ENCODE measurements at regions not wholly inside any gene's neighbourhood (a gene's known extent, or its start where the extent isn't known, plus 50 kb on each side); places are given as distances from the start of the nearest gene placed in this dataset.

DNA sequence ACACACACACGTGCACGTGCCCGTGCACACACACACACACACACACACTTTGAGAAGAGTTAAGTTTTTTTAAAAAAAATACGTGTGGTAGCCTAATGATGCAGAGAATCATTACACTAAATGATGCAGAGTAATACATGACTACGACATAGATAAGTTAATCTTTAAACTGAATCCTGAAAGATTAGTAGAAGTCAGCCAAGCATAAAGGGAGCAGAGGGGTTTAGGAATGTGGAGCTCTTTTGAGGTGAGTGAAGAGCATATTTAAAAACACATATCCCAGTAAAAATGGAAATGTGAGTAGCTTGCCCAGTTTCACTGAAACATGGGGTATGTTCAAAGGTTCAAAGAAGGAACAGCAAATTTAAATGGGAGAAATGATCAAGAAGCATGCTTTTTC is 61.3 kb upstream of the TYRP1 start:
- no peak for DNase-seq (ENCODE audit: low read depth in 1 of 2, low spot score in 1 of 2)
- H3K4me1 ChIP-seq (ENCODE audit: low read depth) = no peaks in the 10 kb centered on the region
- H3K4me3 ChIP-seq = no peak overlapping the region
- H3K36me3 ChIP-seq = no peaks in the 10 kb centered on the region
- TF ChIP-seq, protein P1, sequence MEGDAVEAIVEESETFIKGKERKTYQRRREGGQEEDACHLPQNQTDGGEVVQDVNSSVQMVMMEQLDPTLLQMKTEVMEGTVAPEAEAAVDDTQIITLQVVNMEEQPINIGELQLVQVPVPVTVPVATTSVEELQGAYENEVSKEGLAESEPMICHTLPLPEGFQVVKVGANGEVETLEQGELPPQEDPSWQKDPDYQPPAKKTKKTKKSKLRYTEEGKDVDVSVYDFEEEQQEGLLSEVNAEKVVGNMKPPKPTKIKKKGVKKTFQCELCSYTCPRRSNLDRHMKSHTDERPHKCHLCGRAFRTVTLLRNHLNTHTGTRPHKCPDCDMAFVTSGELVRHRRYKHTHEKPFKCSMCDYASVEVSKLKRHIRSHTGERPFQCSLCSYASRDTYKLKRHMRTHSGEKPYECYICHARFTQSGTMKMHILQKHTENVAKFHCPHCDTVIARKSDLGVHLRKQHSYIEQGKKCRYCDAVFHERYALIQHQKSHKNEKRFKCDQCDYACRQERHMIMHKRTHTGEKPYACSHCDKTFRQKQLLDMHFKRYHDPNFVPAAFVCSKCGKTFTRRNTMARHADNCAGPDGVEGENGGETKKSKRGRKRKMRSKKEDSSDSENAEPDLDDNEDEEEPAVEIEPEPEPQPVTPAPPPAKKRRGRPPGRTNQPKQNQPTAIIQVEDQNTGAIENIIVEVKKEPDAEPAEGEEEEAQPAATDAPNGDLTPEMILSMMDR (IDR thresholded peaks at IDR 0.05; ENCODE audit: low read depth, low read length) = no peak
- no peak overlapping the region for H3K27ac ChIP-seq
- no peaks in the 10 kb centered on the region for H3K9me3 ChIP-seq (ENCODE audit: low read depth)
- H3K27me3 ChIP-seq = no peaks in the 10 kb centered on the region

DNA sequence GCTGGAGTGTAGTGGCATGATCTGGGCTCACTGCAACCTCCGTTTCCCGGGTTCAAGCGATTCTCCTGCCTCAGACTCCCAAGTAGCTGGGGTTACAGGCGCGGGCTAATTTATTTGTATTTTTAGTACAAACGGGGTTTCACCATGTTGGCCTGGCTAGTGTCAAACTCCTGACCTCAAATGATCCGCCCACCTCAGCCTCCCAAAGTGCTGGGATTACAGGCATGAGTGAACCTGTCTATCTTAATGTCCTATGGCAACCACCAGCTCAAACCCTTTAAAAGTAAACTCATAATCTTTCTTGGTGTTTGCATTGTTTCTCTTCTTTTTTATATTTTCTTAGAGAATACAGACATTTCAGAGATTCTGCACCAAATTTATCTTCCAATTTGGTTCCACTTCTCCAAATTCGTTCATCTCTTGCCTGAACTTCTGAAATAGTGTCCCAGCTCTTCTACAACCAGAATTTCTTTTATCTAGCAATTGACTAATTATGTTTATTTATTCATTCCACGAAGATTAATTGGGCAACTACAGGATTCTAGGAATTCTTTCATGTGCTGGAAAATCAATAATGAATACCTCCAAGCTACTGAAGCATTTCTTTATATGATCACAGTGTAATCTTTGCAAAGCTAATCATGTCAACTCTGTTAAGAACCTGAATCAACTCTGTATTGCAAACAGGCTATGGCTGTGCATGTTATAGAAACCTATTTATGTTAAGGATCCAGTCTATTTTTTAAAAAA is 60.0 kb upstream of the TYRP1 start:
- no peak overlapping the region for H3K27ac ChIP-seq
- TF ChIP-seq, protein P1 (IDR thresholded peaks at IDR 0.05; ENCODE audit: low read depth, low read length) = no peak
- no peak for DNase-seq (ENCODE audit: low read depth in 1 of 2, low spot score in 1 of 2)
- no peaks in the 10 kb centered on the region for H3K36me3 ChIP-seq
- H3K9me3 ChIP-seq (ENCODE audit: low read depth) = no peaks in the 10 kb centered on the region
- peaks cover 8% of the 10 kb centered on the region for H3K4me1 ChIP-seq (ENCODE audit: low read depth)
- no peak overlapping the region for H3K4me3 ChIP-seq
- no peaks in the 10 kb centered on the region for H3K27me3 ChIP-seq

DNA sequence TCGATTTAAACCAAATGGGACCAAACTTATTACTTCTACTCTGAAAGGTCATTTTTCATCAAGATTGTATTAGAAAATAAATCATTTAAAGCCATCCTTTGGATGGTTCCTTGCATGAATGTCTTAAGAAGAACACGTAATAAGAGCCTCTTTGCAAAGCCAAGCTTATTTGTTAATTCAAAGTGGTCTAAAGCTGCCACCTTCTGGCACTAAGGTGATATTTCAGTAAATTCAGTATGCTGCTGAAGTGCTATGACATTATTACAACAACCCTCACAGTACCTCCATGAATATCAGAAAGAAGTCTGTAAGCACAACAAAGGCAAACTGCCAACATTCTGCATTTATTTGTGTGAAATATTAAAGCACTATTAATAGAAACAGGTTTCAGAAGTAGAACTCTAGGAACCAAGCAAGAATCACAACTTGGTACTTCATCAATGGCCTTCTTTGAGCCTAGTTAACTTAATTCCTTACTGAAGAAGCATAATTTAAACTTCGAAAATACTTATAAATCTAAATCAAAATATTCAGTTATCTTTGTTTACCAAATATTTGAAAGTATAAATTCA is 53.1 kb upstream of the TYRP1 start:
- Histone ChIP-seq H3K36me3 (no peaks in the 10 kb centered on the region), H3K4me3 (no peak overlapping the region), H3K9me3 (ENCODE audit: low read depth) (no peaks in the 10 kb centered on the region), H3K27ac (no peak overlapping the region), H3K27me3 (no peaks in the 10 kb centered on the region), H3K4me1 (ENCODE audit: low read depth) (peaks cover 8% of the 10 kb centered on the region)
- TF ChIP-seq, protein P1 (IDR thresholded peaks at IDR 0.05; ENCODE audit: low read depth, low read length) = peak; percentile 57
- DNase-seq (ENCODE audit: low read depth in 1 of 2, low spot score in 1 of 2) = peak; percentile 63 to 81

DNA sequence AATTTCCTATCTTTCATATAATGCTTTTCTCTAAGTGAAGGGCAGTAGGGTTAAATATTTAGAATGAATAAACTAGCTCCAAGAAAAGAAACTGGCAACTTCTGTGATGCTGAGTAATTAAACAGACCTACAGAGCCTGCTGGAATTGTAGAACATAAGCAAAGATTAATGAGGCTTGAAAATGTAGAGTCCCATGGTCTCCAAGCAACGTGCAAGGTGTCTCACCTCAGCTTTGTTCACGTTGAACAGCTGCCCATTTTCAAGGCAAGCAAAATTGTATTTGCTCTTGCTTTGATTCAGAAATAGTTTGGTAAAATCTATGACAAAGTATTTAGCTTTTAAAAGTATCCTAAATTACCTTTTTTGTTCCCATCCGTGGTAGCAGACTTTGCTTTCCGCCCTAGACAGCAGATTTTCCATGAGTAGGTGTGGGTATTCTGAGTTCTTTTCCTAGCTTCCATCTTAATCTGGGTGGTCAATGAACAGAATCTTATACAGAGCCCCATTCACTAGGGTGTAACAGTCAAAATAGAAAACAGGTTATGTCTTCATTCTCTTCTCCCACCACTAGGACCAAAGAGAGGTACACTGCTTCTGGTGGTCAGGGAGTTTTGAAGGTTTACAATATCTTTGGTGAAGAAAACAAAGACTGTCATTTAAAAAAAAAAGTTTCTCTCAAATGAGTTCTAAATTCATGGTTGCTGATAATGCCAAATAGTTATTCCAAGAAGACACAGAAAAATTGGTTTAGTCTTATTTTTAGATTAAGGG is 52.1 kb upstream of the TYRP1 start:
- Histone ChIP-seq H3K27ac (no peak overlapping the region), H3K36me3 (no peaks in the 10 kb centered on the region), H3K27me3 (no peaks in the 10 kb centered on the region), H3K4me3 (no peak overlapping the region), H3K4me1 (ENCODE audit: low read depth) (peaks cover 8% of the 10 kb centered on the region), H3K9me3 (ENCODE audit: low read depth) (no peaks in the 10 kb centered on the region)
- TF ChIP-seq, protein P1 (IDR thresholded peaks at IDR 0.05; ENCODE audit: low read depth, low read length) = no peak
- no peak for DNase-seq (ENCODE audit: low read depth in 1 of 2, low spot score in 1 of 2)
